Fibroblast of gingiva (primary cell): ENCODE measurements at regions not wholly inside any gene's neighbourhood (a gene's known extent, or its start where the extent isn't known, plus 50 kb on each side); places are given as distances from the start of the nearest gene placed in this dataset.

Source experiments
- DNase-seq: peaks from one replicate; pipeline ENCODE4 v3.0.0-alpha.2; 2011; ENCODE audit warnings: low read depth

DNA sequence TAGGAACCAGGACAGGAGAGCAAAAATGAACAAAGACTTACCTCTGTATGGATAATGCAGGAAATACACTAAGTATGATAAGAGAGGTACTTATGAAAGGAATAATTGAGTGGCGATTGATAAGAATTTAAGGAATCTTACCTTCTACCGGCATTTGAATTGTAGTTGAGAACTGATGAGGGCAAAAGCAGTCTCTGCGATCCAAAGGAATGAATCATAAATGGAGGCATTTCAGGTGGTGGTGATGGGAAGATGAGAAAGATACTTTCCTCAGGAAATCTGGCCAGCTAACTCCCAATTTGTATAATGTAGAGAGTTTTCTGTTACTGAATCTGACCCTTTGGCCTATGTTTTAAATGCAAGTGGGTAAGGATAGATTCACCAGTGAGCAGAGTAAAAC, 71.9 kb upstream of the C11orf87 start:
- DNase-seq = no peak

DNA sequence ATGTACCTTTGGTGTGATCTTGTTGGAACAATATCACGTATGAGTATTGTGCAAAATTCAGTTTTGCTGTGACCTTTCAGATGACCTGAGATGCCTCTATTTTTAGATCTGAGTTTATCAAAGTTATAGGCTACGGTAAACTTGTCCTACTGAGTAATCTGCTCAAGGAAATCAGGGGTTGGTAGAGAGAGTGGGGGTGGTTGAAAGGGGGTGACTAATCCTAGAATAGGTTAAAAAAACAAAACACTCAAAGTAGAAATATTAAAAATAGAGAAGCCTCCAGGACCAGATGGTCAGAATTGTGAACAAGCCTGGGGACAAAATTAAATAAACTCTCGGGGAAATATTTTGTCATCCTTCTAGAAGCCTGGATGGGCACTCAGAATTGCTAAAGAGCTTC, 59.9 kb upstream of the C11orf87 start:
- no peak for DNase-seq

DNA sequence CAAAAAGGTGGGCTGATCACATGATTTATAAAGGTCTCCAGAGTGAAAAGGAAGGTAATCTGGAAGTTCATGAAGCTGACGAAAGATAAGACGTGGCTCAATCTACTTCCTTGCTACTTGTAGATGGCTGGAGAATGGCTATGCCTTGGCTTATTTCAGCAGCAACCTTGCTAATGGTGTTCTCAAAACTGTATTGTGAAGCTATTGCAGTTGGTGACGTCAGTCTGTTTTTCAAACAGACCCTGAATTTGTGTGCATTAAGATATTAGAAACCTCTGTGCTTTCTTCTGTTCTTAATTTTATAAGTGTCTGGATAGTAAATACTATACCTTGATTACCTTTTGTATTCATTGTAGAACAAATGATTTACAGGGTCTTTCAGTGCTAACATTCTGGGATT, 58.3 kb upstream of the C11orf87 start:
- DNase-seq = no peak

DNA sequence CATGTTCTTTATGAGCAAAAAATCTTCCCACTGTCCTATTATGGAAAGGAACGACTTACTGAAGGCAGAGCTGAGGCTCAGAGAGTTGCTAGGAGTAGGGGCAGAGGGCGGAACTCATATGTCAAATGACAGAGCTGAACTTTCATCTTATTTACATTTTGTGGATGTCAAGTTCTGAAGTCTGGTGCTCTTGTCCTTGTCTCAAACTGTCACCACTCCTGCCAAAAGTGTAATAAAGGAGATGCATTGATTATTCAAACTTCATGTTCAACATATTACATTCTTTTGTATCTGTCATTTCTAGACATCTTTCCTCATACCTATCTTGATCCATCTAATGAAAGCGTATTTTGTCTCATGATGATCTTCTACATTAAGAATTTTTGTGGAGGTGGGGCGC, 57.1 kb upstream of the C11orf87 start:
- no peak for DNase-seq

DNA sequence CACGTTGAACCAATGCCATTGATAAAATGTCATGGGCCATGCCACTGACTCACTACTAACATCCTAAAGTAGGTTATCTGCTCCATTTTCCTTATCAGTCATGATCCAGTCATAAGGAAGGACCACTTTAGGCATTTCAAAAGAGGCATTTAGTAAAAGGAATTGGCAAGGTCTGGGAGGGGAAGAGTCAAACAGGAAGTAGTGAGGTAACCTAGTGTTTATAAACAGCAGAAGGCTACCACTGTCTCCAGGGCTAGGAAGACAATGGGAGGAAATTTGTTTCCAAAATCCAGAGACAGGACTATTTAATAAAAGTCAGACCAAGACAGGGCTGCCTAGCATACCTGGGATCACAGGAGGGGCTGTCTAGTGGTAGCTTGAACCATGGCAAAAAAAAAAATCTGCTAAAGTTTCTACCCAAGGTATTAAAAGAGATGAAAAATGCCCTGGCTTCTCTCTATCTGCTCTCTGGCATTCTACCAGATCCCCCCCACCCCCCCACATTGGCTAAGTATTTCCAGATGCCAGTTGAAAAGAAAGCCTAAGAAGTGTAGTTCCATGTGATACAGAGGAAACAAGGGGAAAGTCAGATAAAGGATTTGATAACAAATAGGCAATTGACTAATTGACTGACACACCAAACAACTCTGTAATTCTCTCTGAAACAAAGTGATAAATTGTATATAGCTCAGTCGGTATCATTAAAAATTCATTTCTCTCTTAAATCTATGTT, 50.4 kb upstream of the C11orf87 start:
- DNase-seq = no peak
